GM12878 (cell line): ENCODE measurements at regions not wholly inside any gene's neighbourhood (a gene's known extent, or its start where the extent isn't known, plus 50 kb on each side); places are given as distances from the start of the nearest gene placed in this dataset.

ENCODE experiments used
- ATAC-seq: fragments of 200-7000 bp; cut with Tn5 transposase; 3 replicates; pipeline ENCODE4 v1.9.1; 2020; ENCODE audit warnings: mild to moderate bottlenecking, moderate library complexity
- BruUV-seq: library from RNA; stranded (reverse); fragments of 400-500 nt; replicated peaks from 2 replicates; lab custom pipeline; 2021; lab: Mats Ljungman, UMichigan
- CTCF ChIA-PET: fragments of 300-600 bp; sonication (Branson Sonifier 250); formaldehyde crosslinking; extraction: SDS; loops from one replicate; lab custom pipeline; 2021; ENCODE audit warnings: inconsistent platforms; lab: Yijun Ruan, JAX
- POLR2A ChIA-PET: fragments of 350-600 bp; formaldehyde crosslinking; extraction: SDS; loops from one replicate; lab custom pipeline; 2021; ENCODE audit warnings: inconsistent platforms; lab: Charles Lee
- RAD21 ChIA-PET: fragments of 300-600 bp; sonication (Branson Sonifier 250); formaldehyde crosslinking; loops from one replicate; lab custom pipeline; 2023; ENCODE audit warnings: antibody characterized with exemption; ENCODE audit not compliant: unreplicated experiment; lab: Charles Lee
- SMC1A ChIA-PET: fragments of 300-600 bp; sonication (Branson Sonifier 250); formaldehyde crosslinking; loops from one replicate; lab custom pipeline; 2023; ENCODE audit not compliant: unreplicated experiment, uncharacterized antibody; lab: Charles Lee
- DNase-seq: peaks from one replicate; pipeline ENCODE4 v3.0.0-alpha.2; 2011; ENCODE audit warnings: low read depth, low spot score
- FAIRE-seq: peaks from 3 replicates; lab custom pipeline; 2011; peaks lifted over from hg19 to GRCh38; lab: Jason Lieb, UNC
- H2AFZ ChIP-seq: 2 replicates; pipeline ENCODE4 v1.6.0; 2011; ENCODE audit warnings: low read depth, low read length, control low read depth; ENCODE audit not compliant: control insufficient read depth
- H3K27ac ChIP-seq: 2 replicates; pipeline ENCODE4 v1.5.1; 2011; ENCODE audit warnings: control low read depth; ENCODE audit not compliant: control insufficient read depth, insufficient read depth
- H3K27me3 ChIP-seq, 2 experiments: replicated peaks in 1 of 2; 2 replicates each; pipeline versions ENCODE4 v1.6.0 to v1.6.1; 2011; ENCODE audit warnings: low read length in 1 of 2; ENCODE audit not compliant: control insufficient read depth in 2 of 2, insufficient read depth in 2 of 2
- H3K36me3 ChIP-seq, 2 experiments: 2 replicates each; pipeline ENCODE4 v1.5.1; 2011; ENCODE audit warnings: low read length in 1 of 2; ENCODE audit not compliant: control insufficient read depth in 2 of 2, insufficient read depth in 2 of 2
- H3K4me1 ChIP-seq: 2 replicates; pipeline ENCODE4 v1.6.1; 2011; ENCODE audit warnings: mild to moderate bottlenecking, low read length, moderate library complexity, mixed read lengths; ENCODE audit not compliant: control insufficient read depth, insufficient read depth
- H3K4me2 ChIP-seq: 2 replicates; pipeline ENCODE4 v1.6.0; 2011; ENCODE audit warnings: control low read depth; ENCODE audit not compliant: control insufficient read depth, insufficient read depth
- H3K4me3 ChIP-seq: fragments of 200-600 bp; sonication (generic); 2 replicates; pipeline ENCODE4 v1.5.1; 2016
- H3K79me2 ChIP-seq: 2 replicates; pipeline ENCODE4 v1.6.0; 2011; ENCODE audit warnings: low read length; ENCODE audit not compliant: control insufficient read depth, insufficient read depth
- H3K9ac ChIP-seq: 2 replicates; pipeline ENCODE4 v1.8.0; 2011; ENCODE audit warnings: low read length, control low read depth, mixed read lengths; ENCODE audit not compliant: control insufficient read depth, insufficient read depth
- H3K9me3 ChIP-seq: replicated peaks from 3 replicates; pipeline ENCODE4 v1.5.1; 2011; ENCODE audit warnings: mild to moderate bottlenecking, low read length; ENCODE audit not compliant: control insufficient read depth, insufficient read depth
- H4K20me1 ChIP-seq: 2 replicates; pipeline ENCODE4 v1.6.0; 2011; ENCODE audit not compliant: control insufficient read depth, insufficient read depth
- CUX1 ChIP-seq: IDR thresholded peaks from 2 replicates; pipeline ENCODE4 v1.6.1; 2012; ENCODE audit warnings: improper control_type of control experiment, low read depth, low read length; ENCODE audit not compliant: insufficient replicate concordance
- MTA2 ChIP-seq: fragments of 450-650 bp; IDR thresholded peaks from 2 replicates; pipeline ENCODE4 v1.6.1; 2016; ENCODE audit warnings: low read depth, mild to moderate bottlenecking, moderate library complexity
- MXI1 ChIP-seq: fragments of 150-350 bp; IDR thresholded peaks from 2 replicates; pipeline ENCODE4 v1.6.1; 2011; ENCODE audit warnings: low read depth, mild to moderate bottlenecking, inconsistent platforms, low read length, improper control_type of control experiment
- NKRF ChIP-seq: fragments of 450-650 bp; conservative IDR thresholded peaks from 2 replicates; pipeline ENCODE4 v1.6.1; 2017; ENCODE audit warnings: mild to moderate bottlenecking, moderate library complexity
- SREBF1 ChIP-seq: IDR thresholded peaks from 2 replicates; pipeline ENCODE4 v1.6.1; 2012; ENCODE audit warnings: mild to moderate bottlenecking, low read length
- TARDBP ChIP-seq: IDR thresholded peaks from 2 replicates; pipeline ENCODE4 v1.6.1; 2016; ENCODE audit warnings: borderline replicate concordance
- WGBS: methylation state at CpG from one replicate; pipeline ENCODE4 v1.1.6; 2016; ENCODE audit warnings: low lambda C conversion rate; ENCODE audit not compliant: insufficient replicate concordance, insufficient coverage; ENCODE audit errors: missing lambda C conversion rate; 5-methylcytosine and 5-hydroxymethylcytosine counted together
- in situ Hi-C: fragments of 300-500 bp; cut with MboI; formaldehyde crosslinking; loops from 9 replicates; pipeline ENCODE4 v1.14.3; 2018; ENCODE audit warnings: mixed read lengths
- intact Hi-C: fragments of 100-400 bp; cut with micrococcal nuclease; formaldehyde crosslinking; loops from one replicate; pipeline ENCODE4 v1.14.2; 2022; ENCODE audit not compliant: unreplicated experiment

GRCh38 chr2:105581555-105581944 lies 163.2 kb upstream of the NCK2 start:
- BruUV-seq: no TSS peak
- DNase-seq (no peak), FAIRE-seq (no peak), ATAC-seq (no peak)
- Histone ChIP-seq H3K79me2 (no peaks in the 10 kb centered on the region), H3K9me3 (no peaks in the 10 kb centered on the region), H3K27ac (no peak overlapping the region), H4K20me1 (no peaks in the 10 kb centered on the region), H2AFZ (no peak overlapping the region), H3K4me3 (no peak overlapping the region), H3K27me3 (no peaks in the 10 kb centered on the region; a peak in 2 of 4 replicates), H3K4me1 (no peaks in the 10 kb centered on the region), H3K9ac (no peak overlapping the region), H3K4me2 (no peak overlapping the region), H3K36me3 (no peaks in the 10 kb centered on the region)
- in situ Hi-C loops (no loop called here), intact Hi-C loops (no loop called here)
- no peak for TF ChIP-seq MXI1
- no peak for TF ChIP-seq NKRF
- no peak for TF ChIP-seq MTA2
- no peak for TF ChIP-seq TARDBP
- TF ChIP-seq CUX1: no peak
- no peak for TF ChIP-seq SREBF1
- ChIA-PET CTCF (no interaction called here), SMC1A (no interaction called here), POLR2A (no interaction called here), RAD21 (no interaction called here)
- 16% methylated on average over 3 of the region's 3 CpGs for WGBS
